Right lobe of liver (tissue), 4 donors: ENCODE measurements at regions not wholly inside any gene's neighbourhood (a gene's known extent, or its start where the extent isn't known, plus 50 kb on each side); places are given as distances from the start of the nearest gene placed in this dataset.

Experiments used
- POLR2A ChIP-seq: fragments of 450-650 bp; IDR thresholded peaks from one replicate; pipeline ENCODE4 v1.6.1; 2017; ENCODE audit warnings: antibody characterized with exemption, mild to moderate bottlenecking
- TF ChIP-seq, protein P1 (sequence below), 4 donors: fragments of 200-600 bp in 3 of 4; fragments of 450-650 bp in 1 of 4; IDR thresholded peaks; one replicate each; pipeline versions ENCODE4 v1.5.1 to v1.8.0; 2016 to 2022; ENCODE audit warnings: antibody characterized with exemption in 4 of 4, mild to moderate bottlenecking in 2 of 4
- donor health status: DM: no; HTN: no; CAD: no.
- donor health status: DM: no; HTN: no; CAD: no.
- donor health status: DM: no; HTN: yes; CAD: no.

DNA sequence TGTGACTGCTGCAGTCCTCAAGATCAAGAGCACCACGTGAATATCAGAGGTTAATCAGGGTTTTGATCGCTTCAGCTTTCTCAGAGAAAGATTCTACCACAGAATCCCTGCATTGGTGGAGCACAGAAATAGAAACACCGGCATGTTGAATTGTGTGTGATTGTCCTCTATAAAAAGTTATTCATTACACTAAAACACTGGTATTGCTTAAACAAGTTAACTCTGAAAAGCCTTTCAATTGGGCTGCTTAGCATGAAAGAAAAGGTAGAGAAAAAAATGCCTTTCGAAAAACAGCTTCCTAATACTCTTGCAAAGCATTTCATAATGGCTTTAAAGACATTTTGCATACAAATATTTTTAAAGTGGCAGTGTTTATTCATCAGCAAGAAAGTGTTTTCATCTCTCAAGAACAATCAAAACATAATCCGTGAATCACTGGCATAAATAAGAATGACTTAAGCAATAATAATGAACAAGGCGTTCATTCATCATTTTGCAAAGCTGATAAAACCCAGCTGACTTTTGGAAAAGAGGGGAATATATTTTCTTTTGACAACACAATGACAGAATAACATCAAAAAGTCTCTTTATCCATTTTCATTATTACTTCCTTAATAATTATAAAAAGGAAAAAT lies 61.1 kb downstream of the HELT start:
- no peak for TF ChIP-seq POLR2A
- TF ChIP-seq, protein P1, sequence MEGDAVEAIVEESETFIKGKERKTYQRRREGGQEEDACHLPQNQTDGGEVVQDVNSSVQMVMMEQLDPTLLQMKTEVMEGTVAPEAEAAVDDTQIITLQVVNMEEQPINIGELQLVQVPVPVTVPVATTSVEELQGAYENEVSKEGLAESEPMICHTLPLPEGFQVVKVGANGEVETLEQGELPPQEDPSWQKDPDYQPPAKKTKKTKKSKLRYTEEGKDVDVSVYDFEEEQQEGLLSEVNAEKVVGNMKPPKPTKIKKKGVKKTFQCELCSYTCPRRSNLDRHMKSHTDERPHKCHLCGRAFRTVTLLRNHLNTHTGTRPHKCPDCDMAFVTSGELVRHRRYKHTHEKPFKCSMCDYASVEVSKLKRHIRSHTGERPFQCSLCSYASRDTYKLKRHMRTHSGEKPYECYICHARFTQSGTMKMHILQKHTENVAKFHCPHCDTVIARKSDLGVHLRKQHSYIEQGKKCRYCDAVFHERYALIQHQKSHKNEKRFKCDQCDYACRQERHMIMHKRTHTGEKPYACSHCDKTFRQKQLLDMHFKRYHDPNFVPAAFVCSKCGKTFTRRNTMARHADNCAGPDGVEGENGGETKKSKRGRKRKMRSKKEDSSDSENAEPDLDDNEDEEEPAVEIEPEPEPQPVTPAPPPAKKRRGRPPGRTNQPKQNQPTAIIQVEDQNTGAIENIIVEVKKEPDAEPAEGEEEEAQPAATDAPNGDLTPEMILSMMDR (IDR thresholded peaks at IDR 0.05), result no peak
